ENCODE measurements at regions not wholly inside any gene's neighbourhood (a gene's known extent, or its start where the extent isn't known, plus 50 kb on each side); places are given as distances from the start of the nearest gene placed in this dataset.

- TF ChIP-seq, protein P1, sequence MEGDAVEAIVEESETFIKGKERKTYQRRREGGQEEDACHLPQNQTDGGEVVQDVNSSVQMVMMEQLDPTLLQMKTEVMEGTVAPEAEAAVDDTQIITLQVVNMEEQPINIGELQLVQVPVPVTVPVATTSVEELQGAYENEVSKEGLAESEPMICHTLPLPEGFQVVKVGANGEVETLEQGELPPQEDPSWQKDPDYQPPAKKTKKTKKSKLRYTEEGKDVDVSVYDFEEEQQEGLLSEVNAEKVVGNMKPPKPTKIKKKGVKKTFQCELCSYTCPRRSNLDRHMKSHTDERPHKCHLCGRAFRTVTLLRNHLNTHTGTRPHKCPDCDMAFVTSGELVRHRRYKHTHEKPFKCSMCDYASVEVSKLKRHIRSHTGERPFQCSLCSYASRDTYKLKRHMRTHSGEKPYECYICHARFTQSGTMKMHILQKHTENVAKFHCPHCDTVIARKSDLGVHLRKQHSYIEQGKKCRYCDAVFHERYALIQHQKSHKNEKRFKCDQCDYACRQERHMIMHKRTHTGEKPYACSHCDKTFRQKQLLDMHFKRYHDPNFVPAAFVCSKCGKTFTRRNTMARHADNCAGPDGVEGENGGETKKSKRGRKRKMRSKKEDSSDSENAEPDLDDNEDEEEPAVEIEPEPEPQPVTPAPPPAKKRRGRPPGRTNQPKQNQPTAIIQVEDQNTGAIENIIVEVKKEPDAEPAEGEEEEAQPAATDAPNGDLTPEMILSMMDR (IDR thresholded peaks at IDR 0.05) = no peak
- no peak for TF ChIP-seq POLR2A (IDR thresholded peaks at IDR 0.05)
These were observed 165.3 kb upstream of the PKP2 start for GRCh38 chr12:33061844-33062243.

All from prostate gland (tissue), 2 donors.